ENCODE measurements at regions not wholly inside any gene's neighbourhood (a gene's known extent, or its start where the extent isn't known, plus 50 kb on each side); places are given as distances from the start of the nearest gene placed in this dataset.
"Not testable (repeated sequence)": the region's sequence is repeated elsewhere in the genome, so short reads cannot be mapped to it uniquely, and the experiment has no call there.

DNA sequence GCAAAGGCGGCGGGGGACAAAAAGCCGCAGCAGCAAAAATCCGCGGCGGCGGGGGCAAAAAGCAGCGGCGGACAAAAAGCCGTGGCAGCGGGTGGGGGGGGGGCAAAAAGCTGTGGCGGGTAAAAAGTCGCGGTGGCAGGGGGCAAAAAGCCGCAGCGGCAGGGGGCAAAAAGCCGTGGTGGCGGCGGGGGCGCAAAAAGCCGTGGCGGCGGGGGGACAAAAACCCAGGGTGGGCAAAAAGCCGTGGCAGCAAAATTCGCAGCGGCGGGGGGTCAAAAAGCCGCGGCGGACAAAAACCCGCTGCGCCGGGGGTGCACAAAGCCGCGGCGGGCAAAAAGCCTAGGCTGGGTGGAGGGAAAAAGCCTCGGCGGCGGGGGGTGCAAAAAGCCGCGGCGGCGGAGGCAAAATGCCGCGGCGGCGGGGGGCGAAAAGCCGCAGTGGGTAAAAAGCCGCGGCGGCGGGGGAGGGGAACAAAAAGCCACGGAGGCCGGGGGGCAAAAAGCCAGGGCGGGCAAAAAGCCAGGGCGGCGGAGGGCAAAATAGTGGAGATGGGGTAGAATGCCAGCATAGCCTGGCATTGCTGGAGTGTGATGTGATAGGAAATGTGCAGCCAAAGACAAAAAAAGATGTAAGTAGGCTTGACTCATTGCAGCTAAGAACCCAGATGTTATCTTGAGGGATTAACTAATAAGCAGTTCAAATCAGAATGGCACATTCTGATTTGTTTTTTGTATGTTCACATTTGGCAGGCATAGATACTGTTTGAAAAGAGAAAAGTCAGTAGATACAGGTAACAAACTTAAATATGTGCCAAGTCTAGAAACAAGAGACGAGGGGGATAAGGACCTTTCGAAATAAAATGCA lies 1076.3 kb downstream of the RPIA start:
- DNase-seq (ENCODE audit: extremely low read depth, low read depth): no peak
- TF ChIP-seq, protein P1, sequence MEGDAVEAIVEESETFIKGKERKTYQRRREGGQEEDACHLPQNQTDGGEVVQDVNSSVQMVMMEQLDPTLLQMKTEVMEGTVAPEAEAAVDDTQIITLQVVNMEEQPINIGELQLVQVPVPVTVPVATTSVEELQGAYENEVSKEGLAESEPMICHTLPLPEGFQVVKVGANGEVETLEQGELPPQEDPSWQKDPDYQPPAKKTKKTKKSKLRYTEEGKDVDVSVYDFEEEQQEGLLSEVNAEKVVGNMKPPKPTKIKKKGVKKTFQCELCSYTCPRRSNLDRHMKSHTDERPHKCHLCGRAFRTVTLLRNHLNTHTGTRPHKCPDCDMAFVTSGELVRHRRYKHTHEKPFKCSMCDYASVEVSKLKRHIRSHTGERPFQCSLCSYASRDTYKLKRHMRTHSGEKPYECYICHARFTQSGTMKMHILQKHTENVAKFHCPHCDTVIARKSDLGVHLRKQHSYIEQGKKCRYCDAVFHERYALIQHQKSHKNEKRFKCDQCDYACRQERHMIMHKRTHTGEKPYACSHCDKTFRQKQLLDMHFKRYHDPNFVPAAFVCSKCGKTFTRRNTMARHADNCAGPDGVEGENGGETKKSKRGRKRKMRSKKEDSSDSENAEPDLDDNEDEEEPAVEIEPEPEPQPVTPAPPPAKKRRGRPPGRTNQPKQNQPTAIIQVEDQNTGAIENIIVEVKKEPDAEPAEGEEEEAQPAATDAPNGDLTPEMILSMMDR (IDR thresholded peaks at IDR 0.05; ENCODE audit: low read depth, low read length): no peak

DNA sequence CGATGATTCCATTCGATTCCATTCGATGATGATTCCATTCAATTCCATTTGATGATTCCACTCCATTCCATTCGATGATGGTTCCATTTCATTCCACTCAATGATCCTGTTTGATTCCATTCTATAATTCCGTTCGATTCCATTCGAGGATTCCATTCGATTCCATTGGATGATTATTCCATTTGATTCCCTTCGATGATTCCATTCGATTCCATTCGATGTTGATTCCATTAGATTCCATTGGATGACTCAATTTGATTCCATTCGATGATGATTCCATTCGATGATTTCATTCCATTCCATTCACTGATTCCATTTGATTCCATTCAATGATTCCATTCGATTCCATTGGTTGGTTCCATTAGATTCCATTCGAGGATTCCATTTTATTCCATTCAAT lies 1084.4 kb downstream of the RPIA start:
- TF ChIP-seq, protein P1 (IDR thresholded peaks at IDR 0.05; ENCODE audit: low read depth, low read length): no peak

DNA sequence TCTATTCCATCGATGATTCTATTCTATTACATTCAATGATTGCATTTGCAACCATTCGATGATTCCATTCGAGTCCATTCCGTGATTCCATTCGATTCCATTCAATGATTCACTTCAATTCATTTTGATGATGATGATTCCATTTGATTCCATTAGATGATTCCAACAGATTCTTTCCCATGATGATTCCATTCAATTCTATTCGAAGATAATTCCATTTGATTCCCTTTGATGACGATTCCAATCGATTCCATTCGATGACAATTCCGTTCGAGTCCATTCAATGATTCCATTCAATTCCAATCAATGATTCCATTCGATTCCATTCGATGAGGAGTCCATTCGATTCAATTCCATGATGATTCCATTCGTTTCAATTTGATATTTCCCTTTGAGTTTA lies 1088.8 kb downstream of the RPIA start:
- TF ChIP-seq, protein P1 (IDR thresholded peaks at IDR 0.05; ENCODE audit: low read depth, low read length): no peak

More for the DNA sequence above, 1084.4 kb downstream of the RPIA start:
- no peak for DNase-seq (ENCODE audit: extremely low read depth, low read depth)

DNA sequence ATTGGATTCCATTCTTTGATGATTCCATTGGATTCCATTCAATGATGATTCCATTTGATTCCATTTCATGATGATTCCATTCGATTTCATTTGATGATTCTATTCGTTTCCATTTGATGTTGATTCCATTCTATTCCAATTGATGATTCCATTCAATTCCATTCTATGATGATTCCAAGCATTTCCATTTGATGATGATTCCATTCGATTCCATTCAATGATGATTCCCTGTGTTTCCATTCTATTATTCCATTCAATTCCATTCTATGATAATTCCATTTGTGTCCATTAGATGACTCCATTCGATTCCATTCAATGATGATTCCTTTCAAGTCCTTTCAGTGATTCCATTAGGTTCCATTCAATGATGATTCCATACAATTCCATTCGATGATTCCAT lies 1090.5 kb downstream of the RPIA start:
- TF ChIP-seq, protein P1 (IDR thresholded peaks at IDR 0.05; ENCODE audit: low read depth, low read length): no peak
- DNase-seq (ENCODE audit: extremely low read depth, low read depth): no peak

More for the DNA sequence above, 1088.8 kb downstream of the RPIA start:
- no peak for DNase-seq (ENCODE audit: extremely low read depth, low read depth)

DNA sequence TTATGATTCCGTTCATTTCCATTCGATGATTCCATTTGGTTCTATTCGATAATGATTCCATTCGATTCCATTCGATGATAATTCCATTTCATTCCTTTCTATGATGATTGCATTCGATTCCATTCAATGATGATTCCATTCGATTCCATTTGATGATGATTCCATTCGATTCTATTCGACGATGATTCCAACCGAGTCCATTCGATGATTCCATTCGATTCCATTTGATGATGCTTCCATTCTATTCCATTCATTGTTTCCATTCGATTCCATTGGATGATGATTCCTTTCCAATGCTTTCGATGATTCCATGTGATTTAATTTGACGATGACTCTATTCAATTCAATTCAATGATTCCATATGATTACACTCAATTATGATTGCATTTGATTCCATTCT lies 1093.5 kb downstream of the RPIA start:
- DNase-seq (ENCODE audit: extremely low read depth, low read depth): no peak
- TF ChIP-seq, protein P1 (IDR thresholded peaks at IDR 0.05; ENCODE audit: low read depth, low read length): no peak

DNA sequence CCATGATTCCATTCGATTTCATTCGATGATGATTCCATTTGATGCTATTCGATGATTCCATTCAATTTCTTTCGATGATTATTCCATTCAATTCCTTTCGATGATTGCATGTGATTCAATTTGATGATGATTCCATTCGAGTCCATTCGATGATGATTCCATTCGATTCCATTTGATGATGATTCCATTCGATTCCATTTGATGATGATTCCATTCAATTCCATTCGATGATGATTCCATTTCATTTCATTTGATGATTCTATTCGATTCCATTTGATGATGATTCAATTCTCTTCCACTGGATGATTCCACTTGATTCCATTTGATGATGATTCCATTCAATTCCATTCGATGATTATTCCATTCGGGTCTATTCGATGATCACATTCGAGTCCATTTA lies 1094.1 kb downstream of the RPIA start:
- not testable (repeated sequence) for DNase-seq (ENCODE audit: extremely low read depth, low read depth)

DNA sequence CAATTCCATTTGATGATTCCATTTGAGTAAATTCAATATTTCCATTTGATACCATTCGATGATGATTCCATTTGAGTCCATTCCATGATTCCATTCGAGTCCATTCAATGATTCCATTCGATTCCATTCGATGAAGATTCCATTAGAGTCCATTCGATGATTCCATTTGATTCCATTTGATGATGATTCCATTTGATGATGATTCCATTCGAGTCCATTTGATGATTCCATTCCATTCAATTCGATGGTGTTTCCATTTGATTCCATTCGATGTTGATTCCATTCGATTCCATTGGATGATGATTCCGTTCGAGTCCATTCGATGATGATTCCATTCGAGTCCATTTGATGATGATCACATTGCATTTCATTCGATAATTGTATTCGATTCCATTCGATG lies 1095.2 kb downstream of the RPIA start:
- not testable (repeated sequence) for DNase-seq (ENCODE audit: extremely low read depth, low read depth)

DNA sequence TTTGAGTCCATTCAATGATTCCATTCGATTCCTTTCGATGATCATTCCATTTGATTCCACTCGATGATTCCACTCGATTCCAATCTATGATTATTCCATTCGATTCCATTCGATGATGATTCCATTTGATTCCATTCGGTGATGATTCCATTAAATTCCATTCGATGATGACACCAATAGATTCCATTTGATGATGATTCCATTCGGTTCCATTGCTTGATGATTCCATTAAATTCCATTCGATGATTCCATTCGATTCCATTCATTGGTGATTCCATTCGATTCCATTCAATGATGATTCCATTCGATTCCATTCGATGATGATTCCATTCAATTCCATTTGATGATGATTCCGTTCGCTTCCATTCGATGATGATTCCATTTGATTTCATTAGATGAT lies 1104.1 kb downstream of the RPIA start:
- not testable (repeated sequence) for DNase-seq (ENCODE audit: extremely low read depth, low read depth)

DNA sequence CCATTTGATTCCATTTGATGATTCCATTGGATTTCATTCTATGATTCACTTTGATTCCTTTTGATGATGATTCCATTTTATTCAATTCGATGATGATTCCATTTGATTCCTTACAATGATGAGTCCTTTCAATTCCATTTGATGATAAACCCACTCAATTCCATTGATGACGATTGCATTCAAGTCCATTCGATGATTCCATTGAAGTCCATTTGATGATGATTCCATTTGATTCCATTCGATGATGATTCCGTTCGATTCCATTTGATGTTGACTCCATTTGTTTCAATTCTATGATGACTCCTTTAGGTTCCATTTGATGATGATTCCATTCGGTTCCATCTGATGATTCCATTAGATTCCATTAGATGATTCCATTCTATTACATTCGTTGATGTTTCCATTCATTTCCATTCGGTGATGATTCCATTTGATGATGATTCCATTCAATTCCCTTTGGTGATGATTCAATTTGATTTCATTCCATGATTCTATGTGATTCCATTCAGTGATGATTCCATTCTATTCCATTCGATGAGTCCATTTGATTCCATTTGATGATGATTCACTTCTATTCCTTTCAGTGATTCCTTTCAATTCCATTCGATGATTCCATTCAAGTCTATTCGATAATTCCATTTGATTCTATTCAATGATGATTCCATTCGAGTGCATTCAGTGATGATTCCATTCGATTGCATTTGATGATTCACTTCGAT lies 1106.0 kb downstream of the RPIA start:
- TF ChIP-seq, protein P1 (IDR thresholded peaks at IDR 0.05; ENCODE audit: low read depth, low read length): no peak
- no peak for DNase-seq (ENCODE audit: extremely low read depth, low read depth)

DNA sequence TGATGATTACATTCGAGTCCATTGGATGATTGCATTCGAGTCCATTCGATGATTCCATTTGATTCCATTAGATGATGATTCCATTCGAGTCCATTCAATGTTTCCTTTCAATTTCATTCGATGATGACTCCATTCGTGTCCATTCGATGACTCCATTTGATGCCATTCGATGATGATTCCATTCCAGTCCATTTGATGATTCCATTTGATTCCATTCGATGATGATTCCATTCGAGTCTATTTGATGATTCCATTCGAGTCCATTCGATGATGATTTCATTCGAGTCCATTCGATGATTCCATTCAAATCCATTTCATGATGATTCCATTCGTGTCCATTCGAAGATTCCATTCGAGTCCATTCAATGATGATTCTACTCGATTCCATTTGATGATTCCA lies 1109.7 kb downstream of the RPIA start:
- DNase-seq (ENCODE audit: extremely low read depth, low read depth): not testable (repeated sequence)

DNA sequence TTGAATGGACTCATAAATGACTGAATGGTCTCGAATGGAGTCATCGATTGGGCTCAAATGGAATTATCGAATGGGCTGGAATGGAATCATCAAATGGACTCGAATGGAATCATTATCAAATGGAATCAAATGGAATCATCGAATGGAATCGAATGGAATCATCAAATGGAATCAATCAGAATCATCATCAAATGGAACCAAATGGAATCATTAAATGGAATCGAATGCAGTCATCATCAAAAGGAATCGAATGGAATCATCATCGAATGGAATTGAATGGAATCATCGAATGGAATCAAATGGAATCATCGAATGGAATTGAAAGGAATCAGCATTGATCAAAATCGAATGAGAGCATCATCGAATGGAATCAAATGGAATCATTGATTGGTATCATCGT lies 1114.9 kb downstream of the RPIA start:
- not testable (repeated sequence) for DNase-seq (ENCODE audit: extremely low read depth, low read depth)
